HG03066 (cell line): ENCODE measurements at regions not wholly inside any gene's neighbourhood (a gene's known extent, or its start where the extent isn't known, plus 50 kb on each side); places are given as distances from the start of the nearest gene placed in this dataset.

Experiments used
- ATAC-seq: cut with Tn5 transposase; IDR thresholded peaks from one replicate; pipeline ENCODE4 v1.9.1; 2021; ENCODE audit warnings: low read depth; ENCODE audit not compliant: unreplicated experiment

GRCh38 chr1:187411118-187411517, 582.4 kb downstream of the PLA2G4A start:
- no peak for ATAC-seq

GRCh38 chr1:187413405-187414169, 584.8 kb downstream of the PLA2G4A start:
- ATAC-seq, result no peak

GRCh38 chr1:187415065-187415464, 586.3 kb downstream of the PLA2G4A start:
- no peak for ATAC-seq

- ATAC-seq, result no peak
Observed at GRCh38 chr1:187417520-187417919, 588.8 kb downstream of the PLA2G4A start.

GRCh38 chr1:187433598-187433997, 604.8 kb downstream of the PLA2G4A start:
- ATAC-seq, result no peak

- ATAC-seq, result no peak
Observed at GRCh38 chr1:187442603-187443002, 613.9 kb downstream of the PLA2G4A start.

- no peak for ATAC-seq
Observed at GRCh38 chr1:187443939-187444338, 615.2 kb downstream of the PLA2G4A start.

GRCh38 chr1:187445066-187445465, 616.3 kb downstream of the PLA2G4A start:
- no peak for ATAC-seq

- no peak for ATAC-seq
Observed at GRCh38 chr1:187451238-187451637, 622.5 kb downstream of the PLA2G4A start.

- no peak for ATAC-seq
Observed at GRCh38 chr1:187454010-187454409, 625.3 kb downstream of the PLA2G4A start.

GRCh38 chr1:187456446-187456845, 627.7 kb downstream of the PLA2G4A start:
- ATAC-seq, result no peak

GRCh38 chr1:187460093-187460492, 631.3 kb downstream of the PLA2G4A start:
- ATAC-seq, result no peak

- no peak for ATAC-seq
Observed at GRCh38 chr1:187464320-187464719, 635.6 kb downstream of the PLA2G4A start.

- ATAC-seq, result no peak
Observed at GRCh38 chr1:187465441-187465840, 636.7 kb downstream of the PLA2G4A start.

GRCh38 chr1:187469836-187470235, 641.1 kb downstream of the PLA2G4A start:
- no peak for ATAC-seq

GRCh38 chr1:187471555-187471954, 642.8 kb downstream of the PLA2G4A start:
- no peak for ATAC-seq

GRCh38 chr1:187474336-187474735, 645.6 kb downstream of the PLA2G4A start:
- ATAC-seq, result no peak

GRCh38 chr1:187476671-187477070, 647.9 kb downstream of the PLA2G4A start:
- no peak for ATAC-seq

GRCh38 chr1:187477103-187477502, 648.4 kb downstream of the PLA2G4A start:
- no peak for ATAC-seq

GRCh38 chr1:187477535-187477934, 648.8 kb downstream of the PLA2G4A start:
- no peak for ATAC-seq

GRCh38 chr1:187481581-187482148, 652.9 kb downstream of the PLA2G4A start:
- no peak for ATAC-seq

- ATAC-seq, result no peak
Observed at GRCh38 chr1:187490266-187490665, 661.5 kb downstream of the PLA2G4A start.
